ENCODE measurements at regions not wholly inside any gene's neighbourhood (a gene's known extent, or its start where the extent isn't known, plus 50 kb on each side); places are given as distances from the start of the nearest gene placed in this dataset.

GRCh38 chr1:22246755-22247480 lies 104.0 kb upstream of the WNT4 start:
- DNase-seq = no peak

GRCh38 chr1:22247527-22248245 lies 104.8 kb upstream of the WNT4 start:
- DNase-seq = no peak

GRCh38 chr1:22248746-22249145 lies 105.8 kb upstream of the WNT4 start:
- no peak for DNase-seq

GRCh38 chr1:22249928-22250680 lies 107.2 kb upstream of the WNT4 start:
- no peak for DNase-seq

GRCh38 chr1:22250724-22251123 lies 107.8 kb upstream of the WNT4 start:
- DNase-seq = no peak

GRCh38 chr1:22252251-22252650 lies 109.4 kb upstream of the WNT4 start:
- DNase-seq = no peak

- DNase-seq = no peak
Observed at GRCh38 chr1:22253012-22253790, 110.3 kb upstream of the WNT4 start.

GRCh38 chr1:22254756-22255155 lies 111.9 kb upstream of the WNT4 start:
- no peak for DNase-seq

GRCh38 chr1:22255341-22256212 lies 112.7 kb upstream of the WNT4 start:
- DNase-seq = no peak

GRCh38 chr1:22256213-22256512 lies 113.3 kb upstream of the WNT4 start:
- DNase-seq = no peak

GRCh38 chr1:22257290-22258275 lies 114.7 kb upstream of the WNT4 start:
- no peak for DNase-seq

GRCh38 chr1:22258698-22259097 lies 115.8 kb upstream of the WNT4 start:
- no peak for DNase-seq

- no peak for DNase-seq
Observed at GRCh38 chr1:22259551-22260282, 116.8 kb upstream of the WNT4 start.

- DNase-seq = no peak
Observed at GRCh38 chr1:22260860-22261432, 118.0 kb upstream of the WNT4 start.

GRCh38 chr1:22261580-22261979 lies 118.7 kb upstream of the WNT4 start:
- DNase-seq = no peak

- DNase-seq = no peak
Observed at GRCh38 chr1:22262583-22262982, 119.7 kb upstream of the WNT4 start.

- no peak for DNase-seq
Observed at GRCh38 chr1:22263359-22263758, 120.5 kb upstream of the WNT4 start.

- DNase-seq = no peak
Observed at GRCh38 chr1:22264464-22265341, 121.8 kb upstream of the WNT4 start.

- no peak for DNase-seq
Observed at GRCh38 chr1:22266141-22266540, 123.2 kb upstream of the WNT4 start.

Data from effector CD4-positive, alpha-beta T cell (primary cell).